Panc1 (cell line): ENCODE measurements at regions not wholly inside any gene's neighbourhood (a gene's known extent, or its start where the extent isn't known, plus 50 kb on each side); places are given as distances from the start of the nearest gene placed in this dataset.

Source experiments
- ATAC-seq: fragments of 200-7000 bp; cut with Tn5 transposase; 2 replicates; pipeline ENCODE4 v1.9.1; 2020; ENCODE audit warnings: mild to moderate bottlenecking, moderate library complexity
- BruUV-seq: library from RNA; stranded (reverse); fragments of 400-500 nt; replicated peaks from 2 replicates; lab custom pipeline; 2021; lab: Mats Ljungman, UMichigan
- CTCF ChIA-PET: fragments of 300-600 bp; sonication (Branson Sonifier 250); formaldehyde crosslinking; loops from one replicate; lab custom pipeline; 2022; ENCODE audit warnings: antibody characterized with exemption; lab: Charles Lee
- POLR2A ChIA-PET: fragments of 300-600 bp; sonication (Branson Sonifier 250); formaldehyde crosslinking; loops from one replicate; lab custom pipeline; 2022; ENCODE audit warnings: antibody characterized with exemption; lab: Charles Lee
- DNase-seq: peaks from one replicate; pipeline ENCODE4 v3.0.0-alpha.2; 2010; ENCODE audit warnings: low read depth, low spot score
- H3K27ac ChIP-seq: 2 replicates; pipeline ENCODE4 v1.5.1; 2011; ENCODE audit warnings: mild to moderate bottlenecking, low read length, inconsistent platforms
- H3K27me3 ChIP-seq: fragments of 200-500 bp; sonication (Bioruptor generic); 2 replicates; pipeline ENCODE4 v1.6.0; 2014; ENCODE audit warnings: low read length, inconsistent platforms; ENCODE audit not compliant: control insufficient read depth, insufficient read depth
- H3K36me3 ChIP-seq: fragments of 200-500 bp; sonication (Bioruptor generic); 2 replicates; pipeline ENCODE4 v1.5.1; 2014; ENCODE audit warnings: inconsistent platforms, mild to moderate bottlenecking, low read length, moderate library complexity; ENCODE audit not compliant: control insufficient read depth, insufficient read depth
- H3K4me1 ChIP-seq: 2 replicates; pipeline ENCODE4 v1.5.1; 2011; ENCODE audit warnings: inconsistent platforms, mild to moderate bottlenecking, low read length, moderate library complexity; ENCODE audit not compliant: control insufficient read depth, insufficient read depth
- H3K4me3 ChIP-seq, 2 experiments: 2 replicates each; pipeline ENCODE4 v1.5.1; 2011 to 2012; ENCODE audit warnings: low read depth in 2 of 2, low read length in 2 of 2, mild to moderate bottlenecking in 2 of 2, inconsistent platforms in 1 of 2, moderate library complexity in 1 of 2
- H3K9me3 ChIP-seq: fragments of 200-500 bp; sonication (Bioruptor generic); 2 replicates; pipeline ENCODE4 v1.5.1; 2014; ENCODE audit warnings: low read depth, mild to moderate bottlenecking, inconsistent platforms, low read length, moderate library complexity; ENCODE audit not compliant: control insufficient read depth, insufficient read depth
- CTCF ChIP-seq: fragments of 450-650 bp; IDR thresholded peaks from 2 replicates; pipeline ENCODE4 v1.5.1; 2017; ENCODE audit warnings: mild to moderate bottlenecking
- POLR2AphosphoS5 ChIP-seq: IDR thresholded peaks from 2 replicates; pipeline ENCODE4 v1.6.1; 2012; ENCODE audit warnings: mild to moderate bottlenecking, low read depth, low read length, moderate library complexity
- REST ChIP-seq, 2 experiments: IDR thresholded peaks; 2 replicates each; pipeline ENCODE4 v1.6.1; 2011 to 2012; ENCODE audit warnings: low read depth in 2 of 2, control low read depth in 1 of 2, low read length in 1 of 2, mild to moderate bottlenecking in 1 of 2, moderate library complexity in 1 of 2; ENCODE audit not compliant: insufficient read depth in 1 of 2
- SIN3A ChIP-seq: IDR thresholded peaks from 2 replicates; pipeline ENCODE4 v1.6.1; 2012; ENCODE audit warnings: low read depth, mild to moderate bottlenecking, low read length, moderate library complexity, borderline replicate concordance; ENCODE audit not compliant: insufficient read depth
- TCF7L2 ChIP-seq: IDR thresholded peaks from 2 replicates; pipeline ENCODE4 v1.6.1; 2011; ENCODE audit warnings: mild to moderate bottlenecking, low read depth, low read length, inconsistent platforms
- in situ Hi-C: cut with HindIII; loops from 2 replicates; pipeline ENCODE4 v1.10.0; 2016; ENCODE audit warnings: low sequenced_read_pairs, low pct_unique_long_range_greater_than_20kb
- intact Hi-C: fragments of 100-400 bp; cut with micrococcal nuclease; formaldehyde crosslinking; loops from one replicate; pipeline ENCODE4 v1.10.0; 2022; ENCODE audit not compliant: unreplicated experiment

GRCh38 chr6:147825848-147826247 lies 317.4 kb downstream of the SAMD5 start:
- no TSS peak for BruUV-seq
- CTCF ChIA-PET: no interaction called here
- in situ Hi-C loops: no loop called here

GRCh38 chr6:147826698-147827097 lies 318.2 kb downstream of the SAMD5 start:
- no TSS peak for BruUV-seq
- no peak for TF ChIP-seq TCF7L2
- TF ChIP-seq POLR2AphosphoS5: no peak
- no peak for TF ChIP-seq SIN3A
- TF ChIP-seq CTCF: no peak
- no peak for TF ChIP-seq REST (IDR thresholded peaks at IDR 0.05; ENCODE audit: insufficient read depth in 1 of 2, low read depth in 2 of 2, low read length in 1 of 2)
- no peaks in the 10 kb centered on the region for H3K4me1 ChIP-seq
- ChIA-PET POLR2A (no interaction called here), CTCF (no interaction called here)
- in situ Hi-C loops: no loop called here
- no peak overlapping the region for H3K4me3 ChIP-seq
- no peaks in the 10 kb centered on the region for H3K36me3 ChIP-seq
- intact Hi-C loops: no loop called here
- no peak for DNase-seq
- no peak overlapping the region for H3K27ac ChIP-seq
- H3K27me3 ChIP-seq: no peaks in the 10 kb centered on the region; the same call in 1 of the 2 replicates
- no peak for ATAC-seq
- no peaks in the 10 kb centered on the region for H3K9me3 ChIP-seq

More at GRCh38 chr6:147825848-147826247, 317.4 kb downstream of the SAMD5 start:
- DNase-seq: no peak
- Histone ChIP-seq H3K27me3 (no peaks in the 10 kb centered on the region; the same call in 1 of the 2 replicates), H3K36me3 (no peaks in the 10 kb centered on the region), H3K9me3 (no peaks in the 10 kb centered on the region), H3K27ac (no peak overlapping the region), H3K4me3 (no peak overlapping the region), H3K4me1 (no peaks in the 10 kb centered on the region)
- intact Hi-C loops: no loop called here
- TF ChIP-seq POLR2AphosphoS5 (no peak), SIN3A (no peak), REST (IDR thresholded peaks at IDR 0.05; ENCODE audit: insufficient read depth in 1 of 2, low read depth in 2 of 2, low read length in 1 of 2) (no peak), TCF7L2 (no peak), CTCF (no peak)
- no peak for ATAC-seq
- POLR2A ChIA-PET: no interaction called here
